Gastroesophageal sphincter (tissue), 3 donors: ENCODE measurements at regions not wholly inside any gene's neighbourhood (a gene's known extent, or its start where the extent isn't known, plus 50 kb on each side); places are given as distances from the start of the nearest gene placed in this dataset.

Source experiments
- CTCF ChIP-seq, 4 experiments: fragments of 200-600 bp in 2 of 4; fragments of 450-650 bp in 2 of 4; sonication (generic) in 1 of 4; IDR thresholded peaks; one replicate each; pipeline ENCODE4 v1.5.1; 2017 to 2019; ENCODE audit warnings: antibody characterized with exemption in 4 of 4, mild to moderate bottlenecking in 2 of 4, moderate library complexity in 2 of 4
- POLR2AphosphoS5 ChIP-seq: sonication (generic); formaldehyde crosslinking; IDR thresholded peaks from one replicate; pipeline ENCODE4 v1.6.1; 2017; ENCODE audit warnings: antibody characterized with exemption

- no peak for TF ChIP-seq CTCF (IDR thresholded peaks at IDR 0.05)
- no peak for TF ChIP-seq POLR2AphosphoS5
Observed at GRCh38 chr10:3588346-3588745, 196.7 kb downstream of the KLF6 start.
